ENCODE measurements at regions not wholly inside any gene's neighbourhood (a gene's known extent, or its start where the extent isn't known, plus 50 kb on each side); places are given as distances from the start of the nearest gene placed in this dataset.
"Not testable (repeated sequence)": the region's sequence is repeated elsewhere in the genome, so short reads cannot be mapped to it uniquely, and the experiment has no call there.

- no peak overlapping the region for H3K4me3 ChIP-seq (ENCODE audit: low read length)
- TF ChIP-seq, protein P1, sequence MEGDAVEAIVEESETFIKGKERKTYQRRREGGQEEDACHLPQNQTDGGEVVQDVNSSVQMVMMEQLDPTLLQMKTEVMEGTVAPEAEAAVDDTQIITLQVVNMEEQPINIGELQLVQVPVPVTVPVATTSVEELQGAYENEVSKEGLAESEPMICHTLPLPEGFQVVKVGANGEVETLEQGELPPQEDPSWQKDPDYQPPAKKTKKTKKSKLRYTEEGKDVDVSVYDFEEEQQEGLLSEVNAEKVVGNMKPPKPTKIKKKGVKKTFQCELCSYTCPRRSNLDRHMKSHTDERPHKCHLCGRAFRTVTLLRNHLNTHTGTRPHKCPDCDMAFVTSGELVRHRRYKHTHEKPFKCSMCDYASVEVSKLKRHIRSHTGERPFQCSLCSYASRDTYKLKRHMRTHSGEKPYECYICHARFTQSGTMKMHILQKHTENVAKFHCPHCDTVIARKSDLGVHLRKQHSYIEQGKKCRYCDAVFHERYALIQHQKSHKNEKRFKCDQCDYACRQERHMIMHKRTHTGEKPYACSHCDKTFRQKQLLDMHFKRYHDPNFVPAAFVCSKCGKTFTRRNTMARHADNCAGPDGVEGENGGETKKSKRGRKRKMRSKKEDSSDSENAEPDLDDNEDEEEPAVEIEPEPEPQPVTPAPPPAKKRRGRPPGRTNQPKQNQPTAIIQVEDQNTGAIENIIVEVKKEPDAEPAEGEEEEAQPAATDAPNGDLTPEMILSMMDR (conservative IDR thresholded peaks at IDR 0.05; ENCODE audit: low read length), result no peak
- no peak for DNase-seq (ENCODE audit: low read depth)
These were observed 725.7 kb upstream of the GOT2 start for GRCh38 chr16:59459806-59460205.

GRCh38 chr16:59455497-59455896 lies 721.4 kb upstream of the GOT2 start:
- TF ChIP-seq, protein P1 (conservative IDR thresholded peaks at IDR 0.05; ENCODE audit: low read length), result no peak
- DNase-seq (ENCODE audit: low read depth), result no peak
- H3K4me3 ChIP-seq (ENCODE audit: low read length), result no peak overlapping the region

- H3K4me3 ChIP-seq (ENCODE audit: low read length); DNase-seq (ENCODE audit: low read depth): not testable (repeated sequence)
These were observed 716.4 kb upstream of the GOT2 start for GRCh38 chr16:59450513-59450912.

DNA sequence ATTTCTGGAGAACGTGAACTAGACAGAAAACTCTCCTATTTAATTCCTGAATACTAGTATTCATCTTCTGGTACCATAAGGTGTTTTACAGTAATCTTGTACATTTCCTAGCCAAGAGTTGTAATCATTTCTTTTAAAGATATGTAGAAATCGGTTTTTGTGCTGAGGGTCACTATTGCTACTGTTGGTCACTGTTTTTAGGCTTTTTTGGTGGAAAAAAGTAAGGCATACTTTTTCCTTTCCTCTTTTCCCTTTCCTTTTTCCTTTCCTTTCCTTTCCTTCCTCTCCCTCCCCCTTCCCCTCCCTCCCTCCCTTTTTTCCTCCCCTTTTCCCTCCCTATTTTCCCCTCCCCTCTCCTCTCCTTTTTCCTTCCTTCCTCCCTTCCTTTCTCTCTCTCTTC lies 706.4 kb upstream of the GOT2 start:
- no peak for DNase-seq (ENCODE audit: low read depth)
- no peak overlapping the region for H3K4me3 ChIP-seq (ENCODE audit: low read length)

DNA sequence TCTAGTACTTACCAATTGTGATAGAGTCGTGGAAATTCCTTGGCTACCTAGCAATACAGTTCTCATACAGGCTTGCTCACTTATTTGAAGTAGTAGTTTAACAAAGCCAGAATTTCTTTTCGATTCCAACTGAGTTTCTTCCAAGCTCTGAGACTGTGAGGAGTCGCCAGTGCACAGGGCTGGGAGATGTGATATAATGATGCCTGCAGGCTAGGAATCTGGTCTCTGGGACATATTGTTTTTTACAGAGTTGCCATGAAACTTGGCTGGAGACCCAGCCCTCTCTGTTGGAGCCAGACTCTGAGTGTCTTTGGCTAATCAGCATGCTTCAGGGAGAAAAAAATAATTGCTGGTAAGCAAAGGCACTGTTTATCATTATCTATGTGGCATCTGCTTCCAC lies 698.8 kb upstream of the GOT2 start:
- no peak for DNase-seq (ENCODE audit: low read depth)
- TF ChIP-seq, protein P1 (conservative IDR thresholded peaks at IDR 0.05; ENCODE audit: low read length), result no peak
- no peak overlapping the region for H3K4me3 ChIP-seq (ENCODE audit: low read length)

More for the DNA sequence above, 706.4 kb upstream of the GOT2 start:
- TF ChIP-seq, protein P1 (conservative IDR thresholded peaks at IDR 0.05; ENCODE audit: low read length), result no peak

- no peak overlapping the region for H3K4me3 ChIP-seq (ENCODE audit: low read length)
- no peak for DNase-seq (ENCODE audit: low read depth)
- TF ChIP-seq, protein P1 (conservative IDR thresholded peaks at IDR 0.05; ENCODE audit: low read length), result no peak
These were observed 698.2 kb upstream of the GOT2 start for GRCh38 chr16:59432276-59432675.

DNA sequence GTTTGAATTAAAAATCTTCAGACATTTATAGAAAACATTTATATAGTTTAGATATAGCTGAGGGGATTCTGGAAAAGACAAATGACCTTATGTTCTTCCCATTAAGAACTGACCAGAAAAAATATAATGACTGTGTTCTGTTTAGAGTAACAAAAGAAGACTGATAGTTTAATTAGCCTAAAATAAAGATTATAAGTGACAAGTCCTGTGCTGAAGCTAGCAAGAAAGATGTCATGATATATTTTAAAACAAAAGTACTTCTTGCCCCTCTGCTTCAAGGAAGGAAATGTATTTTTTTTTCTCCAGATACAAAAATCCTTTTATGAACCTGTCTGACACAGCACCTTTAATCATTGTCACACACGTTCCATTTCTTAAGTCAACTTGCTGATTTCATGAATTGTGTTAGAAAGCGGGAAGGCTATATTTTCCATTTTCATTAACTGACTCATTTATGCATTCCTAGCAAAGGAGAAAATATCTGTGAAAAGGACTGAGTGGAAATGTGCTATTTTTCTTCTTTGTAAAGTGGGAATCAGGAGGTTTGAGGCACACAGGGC lies 690.7 kb upstream of the GOT2 start:
- H3K4me3 ChIP-seq (ENCODE audit: low read length), result no peak overlapping the region
- DNase-seq (ENCODE audit: low read depth), result no peak
- TF ChIP-seq, protein P1 (conservative IDR thresholded peaks at IDR 0.05; ENCODE audit: low read length), result no peak

All from AG10803 (cell line).